Fibroblast of upper back skin (primary cell): ENCODE measurements at regions not wholly inside any gene's neighbourhood (a gene's known extent, or its start where the extent isn't known, plus 50 kb on each side); places are given as distances from the start of the nearest gene placed in this dataset.
"Not testable (repeated sequence)": the region's sequence is repeated elsewhere in the genome, so short reads cannot be mapped to it uniquely, and the experiment has no call there.

Source experiments
- DNase-seq: peaks from one replicate; pipeline ENCODE4 v3.0.0-alpha.2; 2013

DNA sequence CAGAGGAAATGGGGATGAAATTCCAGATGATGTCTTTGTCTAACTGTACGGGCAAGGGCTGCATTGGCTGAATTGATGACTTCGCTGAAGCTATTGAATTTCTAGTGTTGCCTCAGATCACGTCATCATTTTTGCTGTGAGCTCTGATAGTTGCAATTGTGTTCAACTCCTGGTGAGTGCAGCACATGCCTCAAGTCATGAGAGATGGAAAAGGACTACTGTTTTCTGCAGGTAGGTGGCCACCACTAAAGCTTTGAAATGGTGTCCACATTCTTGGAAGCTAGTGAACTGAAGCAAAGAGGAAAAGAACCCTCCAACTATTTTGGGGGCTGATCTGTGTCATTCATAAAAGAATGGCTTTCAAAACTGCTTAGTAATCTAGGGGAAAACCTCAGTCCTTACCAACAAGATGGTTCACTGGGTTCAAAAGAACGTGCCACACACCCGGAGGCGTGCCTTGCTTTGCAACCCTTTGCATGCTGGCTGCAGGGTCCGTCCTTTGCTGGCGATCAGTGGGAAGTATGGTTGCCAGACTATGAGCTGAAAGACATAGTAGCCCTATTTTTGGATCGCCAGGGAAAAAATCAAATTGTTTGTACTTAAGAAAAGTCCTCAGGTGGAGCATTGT, 88.1 kb upstream of the STOX2 start:
- DNase-seq, result no peak

DNA sequence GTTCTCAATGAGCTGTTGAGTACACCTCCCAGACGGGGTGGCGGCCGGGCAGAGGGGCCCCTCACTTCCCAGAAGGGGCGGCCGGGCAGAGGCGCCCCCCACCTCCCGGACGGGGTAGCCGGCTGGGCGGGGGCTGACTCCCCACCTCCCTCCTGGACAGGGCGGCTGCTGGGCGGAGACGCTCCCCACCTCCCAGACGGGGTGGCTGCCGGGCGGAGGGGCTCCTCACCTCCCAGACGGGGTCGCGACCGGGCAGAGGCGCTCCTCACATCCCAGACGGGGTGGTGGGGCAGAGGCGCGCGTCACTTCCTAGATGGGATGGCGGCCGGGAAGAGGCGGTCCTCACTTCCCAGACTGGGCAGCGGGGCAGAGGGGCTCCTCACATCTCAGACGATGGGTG, 86.5 kb upstream of the STOX2 start:
- not testable (repeated sequence) for DNase-seq

- DNase-seq, result no peak
Observed at GRCh38 chr4:183821076-183821853, 83.8 kb upstream of the STOX2 start.

GRCh38 chr4:183823434-183823833, 81.7 kb upstream of the STOX2 start:
- DNase-seq, result peak; percentile 88

DNA sequence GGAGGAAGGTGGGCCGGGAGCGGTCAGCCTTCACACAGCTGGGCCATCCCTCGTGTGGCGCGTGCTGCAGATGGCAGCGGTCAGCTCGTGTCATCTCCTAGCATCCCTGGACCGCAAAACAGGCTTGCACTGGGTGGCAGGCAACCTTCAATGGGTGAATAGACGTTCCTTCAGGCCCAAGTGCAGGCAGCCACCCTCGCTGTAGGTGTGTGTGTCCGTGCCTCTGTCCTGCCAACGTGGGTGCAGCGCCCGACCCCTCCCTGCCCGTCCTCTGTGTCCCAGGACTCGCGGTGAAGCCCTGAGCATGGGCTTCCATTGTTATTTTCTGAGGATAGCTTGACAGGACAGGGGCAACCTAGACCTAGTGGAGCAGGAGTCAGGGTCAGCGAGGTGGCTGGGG, 79.8 kb upstream of the STOX2 start:
- DNase-seq, result no peak

DNA sequence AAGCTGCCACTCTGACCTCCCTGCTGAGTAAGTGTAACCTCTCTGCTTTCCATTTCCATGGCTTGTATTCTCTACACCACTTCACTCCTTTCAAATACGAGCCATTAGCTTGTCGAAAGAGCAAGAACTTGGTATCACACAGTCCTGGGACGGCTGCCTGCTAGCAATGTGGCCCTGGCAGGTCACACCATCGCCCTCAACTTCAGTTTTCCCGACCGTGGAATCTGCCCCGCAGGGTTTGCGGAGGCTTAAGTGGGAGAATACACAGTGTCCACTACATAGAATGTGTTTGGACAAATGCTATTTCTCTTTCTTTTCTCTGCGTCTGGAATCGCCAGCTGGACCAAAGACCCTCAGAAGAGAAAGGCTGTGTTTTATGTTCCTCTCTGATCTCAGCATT, 78.6 kb upstream of the STOX2 start:
- no peak for DNase-seq

DNA sequence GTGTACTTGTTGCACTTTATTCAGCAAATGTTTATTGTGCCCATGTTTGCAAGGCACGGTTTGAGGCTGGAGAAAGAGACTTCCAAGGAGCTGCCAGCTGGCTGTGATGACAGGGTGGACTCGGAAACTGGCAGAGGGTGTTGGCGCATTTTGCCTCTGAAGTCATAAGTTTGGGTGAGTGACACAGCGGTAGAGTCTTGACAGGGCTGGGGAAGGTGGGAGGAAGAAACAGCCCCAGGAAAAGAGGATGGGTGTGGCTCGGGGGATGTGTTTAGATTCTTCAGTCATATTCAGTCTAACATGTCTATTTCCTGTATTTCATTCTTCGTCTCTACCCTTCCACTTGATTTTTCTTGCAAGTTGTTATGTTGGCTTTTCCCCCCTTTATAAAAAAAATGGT, 77.0 kb upstream of the STOX2 start:
- no peak for DNase-seq

- DNase-seq, result no peak
Observed at GRCh38 chr4:183828839-183829238, 76.3 kb upstream of the STOX2 start.

- DNase-seq, result no peak
Observed at GRCh38 chr4:183830438-183830985, 74.6 kb upstream of the STOX2 start.

- no peak for DNase-seq
Observed at GRCh38 chr4:183831026-183831446, 74.1 kb upstream of the STOX2 start.

- no peak for DNase-seq
Observed at GRCh38 chr4:183831683-183832082, 73.4 kb upstream of the STOX2 start.

DNA sequence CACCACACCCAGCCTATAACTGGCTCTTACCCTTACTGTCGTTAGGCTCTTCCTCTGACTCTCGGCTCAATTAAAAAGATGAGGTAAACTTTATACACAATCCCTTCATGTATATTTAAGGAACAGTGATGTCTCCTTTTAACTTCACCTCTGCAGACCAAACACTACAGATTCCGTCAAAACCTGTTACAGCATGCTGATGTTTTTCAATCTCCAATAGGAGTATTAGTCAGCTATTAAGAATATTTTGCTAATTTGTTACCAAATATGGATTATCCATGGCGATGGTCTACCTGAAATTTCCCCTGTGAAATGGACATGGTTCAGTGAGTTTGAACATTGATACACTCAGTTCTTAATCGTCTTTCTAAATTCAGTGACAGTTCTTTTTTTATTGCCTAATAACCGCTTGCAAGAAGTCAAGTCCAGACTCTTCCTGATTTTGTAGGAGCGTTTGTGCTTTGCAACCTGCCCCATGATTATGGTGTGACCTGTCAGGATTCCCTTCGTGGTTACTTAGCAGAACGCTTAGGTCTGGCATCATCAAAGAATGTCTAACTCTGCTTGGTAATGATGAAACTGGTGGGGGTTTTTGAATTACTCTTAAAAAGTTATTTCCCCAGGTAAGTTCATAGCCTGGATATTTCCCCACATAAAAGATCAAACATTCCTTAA, 72.2 kb upstream of the STOX2 start:
- no peak for DNase-seq

GRCh38 chr4:183834252-183834651, 70.9 kb upstream of the STOX2 start:
- no peak for DNase-seq

DNA sequence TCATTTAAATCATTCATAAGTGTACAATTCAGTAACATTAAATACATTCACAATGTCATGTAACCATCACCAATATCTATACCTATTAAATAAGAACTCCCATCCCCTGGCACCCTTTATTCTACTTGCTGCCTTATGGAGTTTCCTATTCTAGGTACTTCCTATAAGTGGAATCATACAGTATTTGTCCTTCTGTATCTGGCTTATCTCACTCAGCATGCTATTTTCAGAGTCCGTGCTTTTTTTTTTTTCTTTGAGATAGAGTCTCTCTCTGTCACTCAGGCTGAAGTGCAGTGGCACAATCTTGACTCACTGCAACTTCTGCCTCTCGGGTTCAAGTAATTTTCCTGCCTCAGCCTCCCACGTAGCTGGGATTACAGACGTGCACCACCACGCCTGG, 67.9 kb upstream of the STOX2 start:
- no peak for DNase-seq

GRCh38 chr4:183838987-183839712, 66.0 kb upstream of the STOX2 start:
- peak; percentile 17 for DNase-seq

GRCh38 chr4:183840311-183840710, 64.8 kb upstream of the STOX2 start:
- peak; percentile 70 for DNase-seq

GRCh38 chr4:183841001-183841400, 64.1 kb upstream of the STOX2 start:
- no peak for DNase-seq

DNA sequence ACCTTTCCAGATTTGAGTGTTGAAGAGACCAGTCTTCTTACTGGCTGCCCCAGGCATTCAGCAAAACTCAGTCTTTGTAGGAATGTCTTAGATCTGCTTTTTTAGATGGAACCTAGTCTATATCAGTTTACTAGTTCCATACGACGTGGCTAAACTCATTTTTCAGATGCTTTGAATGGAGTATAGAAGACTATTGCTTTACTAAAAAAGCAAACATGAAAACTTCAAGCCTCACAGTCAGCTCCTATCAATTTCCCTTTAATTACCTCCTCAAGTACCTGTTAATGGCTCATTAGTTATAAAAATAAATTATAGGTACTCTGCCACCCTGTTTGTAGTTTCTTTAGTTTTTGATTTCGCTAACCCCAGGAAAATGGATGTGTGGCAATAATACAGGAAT, 63.0 kb upstream of the STOX2 start:
- no peak for DNase-seq

GRCh38 chr4:183843248-183843671, 61.8 kb upstream of the STOX2 start:
- DNase-seq, result no peak

GRCh38 chr4:183846951-183847350, 58.2 kb upstream of the STOX2 start:
- no peak for DNase-seq

DNA sequence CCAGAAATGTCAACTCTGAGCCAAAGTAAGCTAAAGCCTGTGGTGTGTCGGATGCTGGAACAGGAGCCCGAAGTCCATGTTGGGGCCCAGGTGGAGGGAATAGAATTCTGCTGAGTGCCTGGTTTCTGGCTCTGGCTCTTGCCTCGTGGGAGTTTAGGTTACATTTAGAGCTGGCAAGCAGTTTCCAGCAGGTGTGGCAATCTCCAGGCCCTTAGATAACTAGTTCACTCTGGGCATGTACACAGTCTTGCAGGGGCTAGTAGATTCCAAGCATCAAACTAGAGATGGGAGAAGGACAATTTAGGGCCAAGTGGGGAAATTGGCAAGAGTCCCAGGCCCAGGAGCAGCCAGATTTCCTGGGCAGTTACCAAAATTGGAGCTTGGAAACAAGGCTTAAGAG, 56.3 kb upstream of the STOX2 start:
- no peak for DNase-seq

DNA sequence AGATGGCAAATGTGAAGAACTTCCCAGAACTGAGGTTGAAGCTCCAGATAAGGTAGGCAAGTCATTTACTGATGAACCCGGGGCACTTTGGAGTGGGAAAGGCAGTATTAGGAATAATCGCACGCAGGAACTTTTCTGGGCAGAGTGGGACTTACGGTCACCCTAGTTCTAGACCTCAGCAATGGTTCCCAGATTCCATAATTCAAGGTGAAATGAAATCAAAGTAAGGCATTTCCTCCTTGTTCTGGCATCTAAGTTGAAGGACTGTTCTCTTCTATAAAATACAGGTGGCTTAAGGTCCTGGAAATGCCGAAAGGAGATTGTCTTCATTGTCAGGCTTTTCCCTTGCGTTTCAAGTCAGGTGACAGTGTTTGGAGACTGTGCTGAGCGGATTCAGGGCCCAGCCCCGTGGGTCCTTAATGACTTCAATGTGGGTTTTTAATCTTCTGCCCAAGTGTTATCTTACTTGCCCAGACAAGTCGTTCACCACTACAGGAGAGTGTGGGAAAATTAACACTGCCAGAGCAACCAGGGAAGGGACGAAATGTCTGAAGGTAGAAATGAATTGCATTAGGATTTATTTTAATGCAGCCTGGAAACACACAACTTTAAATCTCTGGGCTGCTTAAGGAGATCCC, 52.1 kb upstream of the STOX2 start:
- DNase-seq, result no peak

GRCh38 chr4:183853548-183853940, 51.6 kb upstream of the STOX2 start:
- DNase-seq, result no peak
